SK-N-SH treated with all-trans-retinoic acid at 6 μM for 48 hours (cell line): ENCODE measurements at regions not wholly inside any gene's neighbourhood (a gene's known extent, or its start where the extent isn't known, plus 50 kb on each side); places are given as distances from the start of the nearest gene placed in this dataset.

Experiments
- CREB5 ChIP-seq: fragments of 250-450 bp; sonication (Bioruptor Pico); IDR thresholded peaks from 2 replicates; pipeline ENCODE4 v1.5.1; 2020; ENCODE audit warnings: low read depth, mild to moderate bottlenecking, moderate library complexity
- ZFP30 ChIP-seq: fragments of 450-650 bp; formaldehyde crosslinking; IDR thresholded peaks from 2 replicates; pipeline ENCODE4 v1.5.0; 2022; ENCODE audit warnings: mild to moderate bottlenecking, moderate library complexity

GRCh38 chr2:215693999-215694580 lies 258.2 kb upstream of the FN1 start:
- TF ChIP-seq CREB5 (CRISPR knock-in tag): no peak
- TF ChIP-seq ZFP30: no peak
